PC-9 (cell line): ENCODE measurements at regions not wholly inside any gene's neighbourhood (a gene's known extent, or its start where the extent isn't known, plus 50 kb on each side); places are given as distances from the start of the nearest gene placed in this dataset.

Experiments
- BruUV-seq: library from RNA; stranded (reverse); fragments of 400-500 nt; replicated peaks from 2 replicates; lab custom pipeline; 2021; lab: Mats Ljungman, UMichigan
- CTCF ChIA-PET: fragments of 300-600 bp; sonication (Branson Sonifier 250); formaldehyde crosslinking; loops from one replicate; lab custom pipeline; 2022; ENCODE audit warnings: antibody characterized with exemption; lab: Charles Lee
- POLR2A ChIA-PET: fragments of 300-600 bp; sonication (Branson Sonifier 250); formaldehyde crosslinking; loops from one replicate; lab custom pipeline; 2022; ENCODE audit warnings: antibody characterized with exemption; ENCODE audit not compliant: unreplicated experiment; lab: Charles Lee
- DNase-seq, 2 experiments: peaks; one replicate each; pipeline versions ENCODE4 v3.0.0 to v3.0.0-alpha.2; 2015 to 2022; ENCODE audit warnings: mixed read lengths in 1 of 2
- H2AFZ ChIP-seq: fragments of 200-600 bp; sonication (generic); 2 replicates; pipeline ENCODE4 v1.8.1; 2017; ENCODE audit warnings: antibody characterized with exemption
- H3F3A ChIP-seq: fragments of 200-600 bp; sonication (generic); 2 replicates; pipeline ENCODE4 v1.8.1; 2017; ENCODE audit warnings: antibody characterized with exemption, mild to moderate bottlenecking, low read depth; ENCODE audit not compliant: insufficient read depth
- H3K27ac ChIP-seq: fragments of 200-600 bp; sonication (generic); 2 replicates; pipeline ENCODE4 v1.6.1; 2016; ENCODE audit warnings: mixed run types
- H3K27me3 ChIP-seq: fragments of 200-600 bp; sonication (generic); 2 replicates; pipeline ENCODE4 v1.6.1; 2016; ENCODE audit warnings: low read depth, mixed run types; ENCODE audit not compliant: insufficient read depth
- H3K36me3 ChIP-seq: fragments of 200-600 bp; sonication (generic); 2 replicates; pipeline ENCODE4 v1.6.1; 2016; ENCODE audit warnings: low read depth, mixed run types
- H3K4me1 ChIP-seq: fragments of 200-600 bp; sonication (generic); replicated peaks from 2 replicates; pipeline ENCODE4 v1.6.1; 2016; ENCODE audit warnings: mixed run types; ENCODE audit not compliant: insufficient read depth
- H3K4me2 ChIP-seq: fragments of 200-600 bp; sonication (generic); 2 replicates; pipeline ENCODE4 v1.6.1; 2017; ENCODE audit warnings: mixed run types
- H3K4me3 ChIP-seq: fragments of 200-600 bp; sonication (generic); 2 replicates; pipeline ENCODE4 v1.6.1; 2016; ENCODE audit warnings: mixed run types
- H3K79me2 ChIP-seq: fragments of 200-600 bp; sonication (generic); 2 replicates; pipeline ENCODE4 v1.6.1; 2017; ENCODE audit warnings: low read depth, mixed run types
- H3K9me2 ChIP-seq: fragments of 200-600 bp; sonication (generic); 2 replicates; pipeline ENCODE4 v1.8.1; 2017; ENCODE audit warnings: mild to moderate bottlenecking; ENCODE audit not compliant: insufficient read depth
- H3K9me3 ChIP-seq: fragments of 200-600 bp; sonication (generic); 2 replicates; pipeline ENCODE4 v1.8.1; 2016; ENCODE audit warnings: low read depth; ENCODE audit not compliant: insufficient read depth
- H4K20me1 ChIP-seq: fragments of 200-600 bp; sonication (generic); 2 replicates; pipeline ENCODE4 v1.8.1; 2017; ENCODE audit not compliant: insufficient read depth
- CTCF ChIP-seq: fragments of 200-600 bp; sonication (generic); conservative IDR thresholded peaks from 2 replicates; pipeline ENCODE4 v1.6.1; 2017; ENCODE audit warnings: mixed run types, antibody characterized with exemption, mild to moderate bottlenecking, moderate library complexity
- EZH2 ChIP-seq: fragments of 200-600 bp; sonication (generic); IDR thresholded peaks from 2 replicates; pipeline ENCODE4 v1.8.0; 2017; ENCODE audit warnings: antibody characterized with exemption, low read depth
- intact Hi-C: fragments of 100-400 bp; cut with micrococcal nuclease; formaldehyde crosslinking; loops from one replicate; pipeline ENCODE4 v1.10.0; 2022; ENCODE audit not compliant: unreplicated experiment

- no peaks in the 10 kb centered on the region for H3K9me3 ChIP-seq
- H3F3A ChIP-seq, result no peaks in the 10 kb centered on the region
- no TSS peak for BruUV-seq
- CTCF ChIA-PET, result no interaction called here
- H3K4me2 ChIP-seq, result no peak overlapping the region
- H3K27me3 ChIP-seq, result no peaks in the 10 kb centered on the region
- intact Hi-C loops, result no loop called here
- no peaks in the 10 kb centered on the region for H4K20me1 ChIP-seq
- no peak overlapping the region for H2AFZ ChIP-seq
- no peaks in the 10 kb centered on the region for H3K9me2 ChIP-seq
- POLR2A ChIA-PET, result no interaction called here
- no peak for DNase-seq
- TF ChIP-seq CTCF (no peak), EZH2 (no peak)
- no peaks in the 10 kb centered on the region for H3K79me2 ChIP-seq
- no peaks in the 10 kb centered on the region for H3K36me3 ChIP-seq
- H3K27ac ChIP-seq, result no peak overlapping the region
- H3K4me3 ChIP-seq, result no peak overlapping the region
- no peaks in the 10 kb centered on the region for H3K4me1 ChIP-seq
Observed at GRCh38 chr14:88078525-88078924, 73.6 kb downstream of the GPR65 start.

- H3K4me1 ChIP-seq, result no peaks in the 10 kb centered on the region
- DNase-seq, result no peak
- no peaks in the 10 kb centered on the region for H4K20me1 ChIP-seq
- H3K27me3 ChIP-seq, result no peaks in the 10 kb centered on the region
- ChIA-PET CTCF (no interaction called here), POLR2A (no interaction called here)
- no peak overlapping the region for H2AFZ ChIP-seq
- no peaks in the 10 kb centered on the region for H3K36me3 ChIP-seq
- no TSS peak for BruUV-seq
- H3F3A ChIP-seq, result no peaks in the 10 kb centered on the region
- H3K27ac ChIP-seq, result no peak overlapping the region
- intact Hi-C loops, result no loop called here
- H3K79me2 ChIP-seq, result no peaks in the 10 kb centered on the region
- no peaks in the 10 kb centered on the region for H3K9me3 ChIP-seq
- no peak for TF ChIP-seq EZH2
- TF ChIP-seq CTCF, result no peak
- no peak overlapping the region for H3K4me2 ChIP-seq
- no peak overlapping the region for H3K4me3 ChIP-seq
- H3K9me2 ChIP-seq, result no peaks in the 10 kb centered on the region
Observed at GRCh38 chr14:88079624-88080023, 74.7 kb downstream of the GPR65 start.

GRCh38 chr14:88085736-88086135, 80.8 kb downstream of the GPR65 start:
- CTCF ChIA-PET, result no interaction called here
- Histone ChIP-seq H3K4me1 (no peaks in the 10 kb centered on the region), H3K4me2 (no peak overlapping the region), H3K27ac (no peak overlapping the region), H3K27me3 (no peaks in the 10 kb centered on the region), H3K4me3 (no peak overlapping the region), H3F3A (no peaks in the 10 kb centered on the region), H4K20me1 (no peaks in the 10 kb centered on the region), H3K9me2 (no peaks in the 10 kb centered on the region), H3K79me2 (no peaks in the 10 kb centered on the region), H2AFZ (no peak overlapping the region), H3K9me3 (no peaks in the 10 kb centered on the region), H3K36me3 (no peaks in the 10 kb centered on the region)
- POLR2A ChIA-PET, result no interaction called here
- intact Hi-C loops, result no loop called here
- no peak for DNase-seq
- TF ChIP-seq CTCF, result no peak
- TF ChIP-seq EZH2, result no peak
- no TSS peak for BruUV-seq
